CD4-positive, alpha-beta T cell treated with Interferon gamma for 1 hour (primary cell): ENCODE measurements at regions not wholly inside any gene's neighbourhood (a gene's known extent, or its start where the extent isn't known, plus 50 kb on each side); places are given as distances from the start of the nearest gene placed in this dataset.
"Not testable (repeated sequence)": the region's sequence is repeated elsewhere in the genome, so short reads cannot be mapped to it uniquely, and the experiment has no call there.

Source experiments
- DNase-seq: peaks from one replicate; pipeline ENCODE4 v3.0.0-alpha.2; 2020

DNA sequence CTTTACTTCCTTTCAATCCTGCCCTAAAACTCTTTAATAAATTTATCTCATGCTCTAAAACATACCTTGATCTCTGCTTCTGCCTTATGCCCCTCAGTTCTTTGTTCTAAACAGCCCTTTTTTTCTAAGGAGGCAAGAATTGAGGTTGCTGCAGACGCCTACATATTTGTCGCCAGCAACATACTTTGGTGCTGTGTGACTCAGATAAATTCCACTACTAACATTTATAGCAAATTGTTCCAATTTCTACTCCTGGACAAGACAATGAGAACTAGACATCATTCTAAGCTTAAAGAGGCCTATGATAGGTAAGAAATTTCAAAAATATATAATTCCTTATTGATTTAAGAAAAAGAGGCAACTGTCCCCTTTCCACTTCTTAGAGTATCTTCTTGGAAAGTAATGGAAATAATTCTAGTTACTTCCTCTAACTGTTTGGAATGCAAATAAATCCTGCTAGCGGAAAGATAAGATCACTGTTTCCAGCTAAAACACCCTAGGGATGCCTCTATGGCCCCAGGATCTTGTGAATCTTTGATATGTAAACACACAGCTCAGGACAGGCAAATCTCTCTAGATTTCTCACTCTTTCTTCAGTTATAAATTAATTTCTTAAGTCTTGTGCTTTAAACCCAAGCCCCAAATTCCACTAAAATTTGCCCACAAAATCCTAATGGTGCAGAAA, 869.1 kb downstream of the KCNT2 start:
- DNase-seq, result no peak

DNA sequence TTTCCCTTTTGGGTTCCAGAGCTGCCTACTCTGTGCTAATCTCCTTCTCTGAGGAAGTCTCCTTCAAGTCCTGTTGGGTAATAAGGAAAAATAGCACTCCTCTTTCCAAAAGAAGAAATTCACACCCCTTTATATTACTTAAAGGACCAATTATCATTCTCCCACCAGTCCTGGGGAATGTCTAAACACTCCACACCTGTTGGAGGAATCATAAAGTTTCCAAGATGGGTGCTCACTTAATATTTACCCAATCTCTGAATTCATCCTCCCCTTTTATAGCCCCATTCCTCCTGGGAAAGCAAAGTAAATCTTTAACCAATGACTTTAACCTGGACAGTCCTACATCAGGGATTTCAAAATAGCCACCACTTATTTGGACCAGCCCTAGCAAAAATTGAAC, 873.1 kb downstream of the KCNT2 start:
- DNase-seq, result no peak

GRCh38 chr1:195733826-195734225, 874.4 kb downstream of the KCNT2 start:
- no peak for DNase-seq

- DNase-seq, result no peak
Observed at GRCh38 chr1:195733408-195733807, 874.8 kb downstream of the KCNT2 start.

- DNase-seq, result no peak
Observed at GRCh38 chr1:195731385-195731784, 876.9 kb downstream of the KCNT2 start.

GRCh38 chr1:195723796-195724194, 884.4 kb downstream of the KCNT2 start:
- DNase-seq, result no peak

GRCh38 chr1:195722852-195723795, 885.1 kb downstream of the KCNT2 start:
- not testable (repeated sequence) for DNase-seq

GRCh38 chr1:195722146-195722545, 886.1 kb downstream of the KCNT2 start:
- not testable (repeated sequence) for DNase-seq

GRCh38 chr1:195721210-195721971, 886.8 kb downstream of the KCNT2 start:
- no peak for DNase-seq

DNA sequence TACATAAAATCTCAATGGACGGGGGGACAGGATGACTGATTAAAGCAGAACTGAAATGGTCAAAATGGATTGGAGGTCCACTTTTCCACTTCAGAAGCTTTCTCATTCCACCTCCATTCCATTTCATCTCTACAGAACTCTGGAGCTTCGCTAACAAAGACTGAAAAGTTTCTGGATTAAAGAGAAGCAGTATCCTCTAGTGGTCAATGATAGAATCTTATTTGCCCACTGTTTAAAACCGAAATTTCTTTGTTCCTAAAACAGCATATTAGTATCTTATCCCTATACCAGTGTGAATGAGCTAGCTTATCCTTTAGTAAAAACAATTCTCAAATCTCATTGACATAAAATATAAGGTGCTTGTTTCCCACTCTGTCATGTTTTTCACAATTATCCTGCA, 890.6 kb downstream of the KCNT2 start:
- no peak for DNase-seq

- no peak for DNase-seq
Observed at GRCh38 chr1:195715652-195716051, 892.6 kb downstream of the KCNT2 start.

- no peak for DNase-seq
Observed at GRCh38 chr1:195714248-195714647, 894.0 kb downstream of the KCNT2 start.

DNA sequence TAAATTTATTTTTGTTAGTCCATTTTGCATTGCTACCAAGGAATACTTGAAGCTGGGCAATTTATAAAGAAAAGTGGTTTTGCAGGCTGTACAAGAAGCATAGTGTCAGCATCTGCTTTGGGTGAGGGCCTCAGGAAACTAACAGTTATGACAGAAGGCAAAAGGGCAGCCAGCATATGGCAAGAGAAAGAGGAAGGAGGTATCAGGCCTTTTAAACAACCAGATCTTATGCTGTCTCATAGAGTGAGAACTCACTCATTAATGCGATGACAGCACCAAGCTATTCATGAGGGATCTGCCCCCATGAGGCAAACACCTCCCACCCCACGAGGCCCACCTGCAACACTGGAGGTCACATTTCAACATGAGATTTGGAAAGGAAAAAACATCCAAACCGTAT, 898.4 kb downstream of the KCNT2 start:
- DNase-seq, result no peak

- DNase-seq, result no peak
Observed at GRCh38 chr1:195704028-195704427, 904.2 kb downstream of the KCNT2 start.

- no peak for DNase-seq
Observed at GRCh38 chr1:195701149-195701548, 907.1 kb downstream of the KCNT2 start.

DNA sequence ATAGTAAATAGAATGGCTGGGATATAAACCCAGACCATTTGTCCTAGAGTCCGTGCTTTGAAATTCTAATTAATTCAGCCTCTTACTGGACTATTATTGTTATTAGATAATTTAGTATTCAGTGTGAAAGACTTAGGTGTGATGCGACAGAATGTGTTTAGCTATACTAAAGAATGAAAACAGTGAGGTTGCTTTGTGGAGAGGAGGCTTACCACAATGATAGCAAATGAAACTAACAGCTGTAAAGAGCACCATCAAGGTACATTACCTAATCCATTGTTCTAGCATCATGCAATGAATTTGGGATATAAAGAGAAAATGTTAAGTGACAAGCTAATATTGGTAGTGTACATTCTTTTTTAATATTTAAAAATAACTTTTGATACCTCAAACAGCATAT, 911.1 kb downstream of the KCNT2 start:
- no peak for DNase-seq

GRCh38 chr1:195686764-195687163, 921.5 kb downstream of the KCNT2 start:
- no peak for DNase-seq

- DNase-seq, result no peak
Observed at GRCh38 chr1:195664628-195665027, 943.6 kb downstream of the KCNT2 start.

DNA sequence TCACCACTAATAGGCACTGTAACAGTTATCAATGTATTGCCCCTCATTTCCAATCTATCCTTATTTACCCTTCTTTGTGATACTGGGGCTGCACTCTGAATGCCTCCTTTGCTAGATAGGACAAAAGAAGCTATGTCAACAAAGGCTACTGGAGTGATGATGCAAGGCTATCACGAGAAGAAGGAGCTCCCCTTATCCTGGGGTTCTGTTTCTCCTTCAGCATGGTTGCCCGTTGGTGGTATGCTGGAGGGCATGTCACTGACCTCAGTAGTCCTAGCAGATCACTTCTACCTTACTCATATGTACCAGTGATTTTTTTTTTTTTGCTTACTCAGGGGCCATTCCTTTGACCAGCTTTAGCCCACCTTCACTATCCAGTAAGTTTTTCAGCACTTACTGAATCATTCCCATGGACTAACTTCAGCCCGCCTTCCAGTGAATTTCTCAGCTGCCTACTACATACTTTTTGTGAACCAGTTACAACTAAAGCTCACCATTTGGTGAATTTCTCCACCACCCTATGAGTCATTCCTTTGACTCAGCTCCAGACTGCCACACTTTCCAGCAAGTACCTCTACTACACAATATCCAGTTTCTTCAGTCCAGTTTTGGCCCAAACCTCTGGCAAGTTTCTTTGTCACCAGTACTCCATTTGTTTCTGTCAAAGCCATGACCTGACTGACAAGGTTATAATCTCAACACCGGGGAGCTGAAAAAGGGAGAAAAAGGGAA, 944.5 kb downstream of the KCNT2 start:
- DNase-seq, result no peak

DNA sequence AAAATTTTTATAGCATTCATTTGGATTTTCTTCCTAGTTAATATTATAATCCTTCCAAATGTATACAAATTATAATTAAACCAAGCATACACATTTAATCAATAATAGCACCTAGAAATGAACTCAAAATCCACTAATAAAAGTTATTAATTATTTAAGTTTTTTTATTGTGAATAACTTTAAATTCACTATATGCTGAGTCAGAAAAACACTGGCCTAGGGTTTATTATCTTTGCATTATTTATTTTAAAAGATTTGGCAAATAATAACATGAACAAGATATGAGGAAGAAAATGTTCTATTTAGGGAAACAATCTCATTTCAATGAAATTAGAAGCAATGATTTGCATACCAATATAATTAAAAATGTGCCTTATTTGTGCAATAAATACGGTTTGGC, 951.5 kb downstream of the KCNT2 start:
- DNase-seq, result no peak

DNA sequence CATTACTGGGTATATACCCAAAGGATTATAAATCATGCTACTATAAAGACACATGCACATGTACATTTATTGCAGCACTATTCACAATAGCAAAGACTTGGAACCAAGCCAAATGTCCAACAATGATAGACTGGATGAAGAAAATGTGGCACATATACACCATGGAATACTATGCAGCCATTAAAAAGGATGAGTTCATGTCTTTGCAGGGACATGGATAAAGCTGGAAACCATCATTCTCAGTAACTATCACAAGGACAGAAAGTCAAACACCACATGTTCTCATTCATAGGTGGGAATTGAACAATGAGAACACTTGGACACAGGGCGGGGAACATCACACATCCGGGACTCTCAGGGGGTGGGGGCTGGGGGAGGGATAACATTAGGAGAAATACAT, 959.4 kb downstream of the KCNT2 start:
- DNase-seq, result not testable (repeated sequence)

- DNase-seq, result no peak
Observed at GRCh38 chr1:195637539-195637938, 970.7 kb downstream of the KCNT2 start.

- DNase-seq, result no peak
Observed at GRCh38 chr1:195618287-195618686, 990.0 kb downstream of the KCNT2 start.
